HG03378 (cell line): ENCODE measurements at regions not wholly inside any gene's neighbourhood (a gene's known extent, or its start where the extent isn't known, plus 50 kb on each side); places are given as distances from the start of the nearest gene placed in this dataset.
"Not testable (repeated sequence)": the region's sequence is repeated elsewhere in the genome, so short reads cannot be mapped to it uniquely, and the experiment has no call there.

Source experiments
- ATAC-seq: cut with Tn5 transposase; IDR thresholded peaks from one replicate; pipeline ENCODE4 v1.9.1; 2021; ENCODE audit warnings: mild to moderate bottlenecking, moderate library complexity; ENCODE audit not compliant: unreplicated experiment

- ATAC-seq, result no peak
Measured at GRCh38 chr3:181917027-181917426, 205.3 kb downstream of the SOX2 start.

DNA sequence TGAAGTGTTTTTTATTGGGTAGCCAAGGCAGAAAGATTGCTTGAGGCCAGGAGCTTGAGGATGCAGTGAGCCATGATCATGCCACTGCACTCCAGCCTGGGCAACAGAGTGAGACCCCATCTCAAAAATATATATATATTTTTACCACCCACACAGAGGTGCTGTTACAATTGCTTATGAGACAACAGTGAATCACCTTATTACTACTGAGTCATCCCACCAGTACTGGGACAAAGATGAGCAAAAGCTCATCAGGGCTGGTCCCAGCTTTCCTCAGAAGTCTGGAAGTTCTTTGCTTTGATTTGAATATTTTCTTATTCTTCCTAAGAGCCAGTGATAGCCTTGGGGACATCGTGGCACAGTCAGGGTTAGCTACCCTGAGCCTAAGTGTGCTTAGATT lies 207.7 kb downstream of the SOX2 start:
- no peak for ATAC-seq

DNA sequence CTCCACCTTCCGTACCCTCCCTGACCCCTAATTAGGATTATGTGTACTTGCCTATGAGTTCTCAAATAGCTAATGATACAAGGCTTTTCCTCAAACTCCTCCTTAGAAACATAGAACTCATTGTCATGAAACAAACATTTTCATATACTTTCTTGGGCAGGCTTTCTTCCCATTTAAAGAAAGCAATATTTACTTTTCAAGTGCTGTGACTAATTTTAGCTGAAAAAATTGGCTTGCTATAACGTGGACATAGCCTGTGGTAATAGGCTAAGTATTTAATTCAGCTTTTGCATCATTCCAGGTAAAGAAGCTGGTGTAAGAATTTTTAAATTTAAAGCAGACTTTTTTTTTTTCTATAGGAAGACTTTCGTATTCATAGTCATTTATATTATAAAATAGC lies 208.7 kb downstream of the SOX2 start:
- no peak for ATAC-seq

DNA sequence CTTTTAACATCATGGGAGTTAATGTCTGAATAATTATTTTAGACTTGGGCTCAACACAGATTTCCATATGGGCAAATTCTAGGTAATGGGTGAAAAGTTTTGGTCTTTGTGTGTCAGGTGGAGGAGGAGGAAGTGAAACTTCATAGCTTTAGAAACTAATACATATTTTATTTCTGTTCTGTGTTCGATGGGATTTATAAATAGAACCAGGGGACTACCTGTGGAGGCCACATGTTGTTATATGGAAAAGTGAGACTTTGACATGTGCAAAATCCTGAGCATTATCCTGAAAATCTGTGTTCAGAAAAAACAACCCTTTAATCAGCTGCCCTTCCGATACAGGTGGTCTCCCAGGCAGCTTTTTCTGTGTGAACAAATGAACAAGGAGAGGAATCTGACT lies 209.5 kb downstream of the SOX2 start:
- peak; percentile 98 for ATAC-seq

DNA sequence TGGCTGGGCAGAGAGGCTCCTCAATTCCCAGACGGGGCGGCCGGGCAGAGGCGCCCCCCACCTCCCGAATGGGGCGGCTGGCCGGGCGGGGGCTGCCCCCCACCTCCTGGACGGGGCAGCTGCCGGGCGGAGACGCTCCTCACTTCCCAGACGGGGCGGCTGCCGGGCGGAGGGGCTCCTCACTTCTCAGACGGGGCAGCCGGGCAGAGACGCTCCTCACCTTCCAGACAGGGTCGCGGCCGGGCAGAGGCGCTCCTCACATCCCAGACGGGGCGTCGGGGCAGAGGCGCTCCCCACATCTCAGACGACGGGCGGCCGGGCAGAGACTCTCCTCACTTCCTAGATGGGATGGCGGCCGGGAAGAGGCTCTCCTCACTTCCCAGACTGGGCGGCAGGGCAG lies 214.1 kb downstream of the SOX2 start:
- ATAC-seq, result not testable (repeated sequence)

DNA sequence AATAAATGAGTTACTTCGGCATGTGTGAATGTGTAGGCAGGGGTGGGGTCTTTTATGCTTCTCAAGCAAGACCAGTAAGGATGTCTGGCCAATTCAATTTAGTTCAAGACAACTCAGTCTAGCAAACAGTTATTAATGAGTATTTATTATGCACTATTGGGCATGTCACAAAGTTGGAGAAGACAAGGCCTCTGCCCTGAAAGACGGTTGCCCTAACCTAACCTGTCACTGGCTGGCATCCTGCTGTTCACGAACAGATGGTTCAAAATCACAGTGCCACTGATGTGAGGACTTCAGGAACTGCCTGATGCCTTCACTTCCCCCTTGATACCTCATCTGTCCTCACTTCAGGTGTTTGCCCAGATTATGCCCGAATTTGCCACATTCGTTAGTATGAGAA lies 217.8 kb downstream of the SOX2 start:
- no peak for ATAC-seq

- ATAC-seq, result no peak
Measured at GRCh38 chr3:181930105-181930504, 218.4 kb downstream of the SOX2 start.

DNA sequence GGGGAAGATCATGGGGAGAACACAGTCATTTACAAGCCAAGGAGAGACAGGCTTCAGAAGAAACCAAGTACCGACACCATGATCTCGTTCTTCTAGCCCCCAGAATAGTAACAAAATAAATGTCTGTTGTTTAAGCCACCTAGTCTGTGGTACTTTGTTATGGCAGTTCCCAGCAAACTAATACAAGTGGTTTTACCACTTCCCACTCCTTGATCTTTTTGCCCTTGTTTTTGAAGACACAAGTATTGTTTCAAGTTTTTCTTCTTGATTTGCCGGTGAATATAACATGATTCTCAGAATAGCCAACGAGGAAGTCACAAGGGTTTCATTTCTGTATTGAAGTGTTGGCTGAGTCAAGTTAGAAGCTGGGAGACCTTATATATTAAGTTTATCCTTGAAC lies 220.3 kb downstream of the SOX2 start:
- peak; percentile 76 for ATAC-seq

DNA sequence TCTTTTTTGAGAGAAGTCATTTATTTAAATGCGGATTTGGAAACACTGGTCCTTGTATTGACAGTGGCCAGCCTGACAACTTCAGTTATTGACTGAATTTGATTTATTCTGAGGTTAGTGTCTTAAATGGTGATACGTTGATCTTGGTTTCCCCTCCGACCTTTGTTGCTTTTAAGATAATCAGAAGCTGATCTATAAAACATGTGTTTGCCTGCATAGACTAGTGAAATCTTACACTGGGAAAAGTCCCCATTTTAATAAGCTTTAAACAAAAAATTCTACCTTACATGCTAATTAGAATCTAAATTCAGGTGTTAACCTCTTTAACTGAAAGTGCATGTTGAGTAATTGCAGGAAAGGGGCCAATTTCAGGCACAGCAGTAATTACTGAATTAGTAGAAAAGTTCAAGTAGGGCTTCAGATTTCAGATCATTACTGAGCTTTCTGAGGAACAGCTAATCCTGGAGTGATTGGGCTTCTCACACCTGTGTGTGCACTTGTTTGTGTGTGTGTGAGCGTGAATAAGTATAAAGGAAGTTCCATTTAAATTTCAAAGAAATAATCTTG lies 221.4 kb downstream of the SOX2 start:
- ATAC-seq, result no peak

GRCh38 chr3:181935915-181936314 lies 224.2 kb downstream of the SOX2 start:
- ATAC-seq, result no peak

DNA sequence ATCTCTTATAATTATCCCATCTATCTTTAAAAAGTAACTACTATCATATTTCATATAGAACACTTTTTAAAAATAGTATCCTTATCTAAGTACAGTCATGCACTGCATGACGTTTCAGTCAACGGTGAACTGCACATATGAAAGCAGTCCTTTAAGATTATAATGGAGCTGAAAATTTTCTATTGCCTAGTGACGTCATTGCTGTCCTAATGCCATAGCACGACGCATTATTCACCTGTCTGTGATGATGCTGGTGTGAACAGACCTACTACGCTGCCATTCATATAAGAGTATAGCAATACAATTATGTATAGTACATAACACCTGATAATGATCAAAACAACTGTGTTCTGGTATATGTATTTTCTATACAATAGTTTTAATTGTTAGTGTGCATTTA lies 225.0 kb downstream of the SOX2 start:
- no peak for ATAC-seq

DNA sequence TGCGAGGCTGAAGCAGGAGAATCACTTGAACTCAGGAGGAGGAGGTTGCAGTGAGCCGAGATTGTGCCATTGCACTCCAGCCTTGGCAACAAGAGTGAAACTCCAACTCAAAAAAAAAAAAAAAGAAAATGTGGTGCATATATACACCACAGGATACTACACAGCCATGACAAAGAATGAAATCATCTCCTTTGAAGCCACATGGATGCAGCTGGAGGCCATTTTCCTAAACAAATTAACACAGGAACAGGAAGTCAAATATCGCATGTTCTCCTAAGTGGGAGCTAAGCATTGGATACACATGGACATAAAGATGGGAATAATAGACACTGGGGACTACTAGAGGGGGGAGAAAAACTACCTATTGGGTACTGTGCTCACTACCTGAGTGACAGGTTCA lies 226.9 kb downstream of the SOX2 start:
- not testable (repeated sequence) for ATAC-seq

DNA sequence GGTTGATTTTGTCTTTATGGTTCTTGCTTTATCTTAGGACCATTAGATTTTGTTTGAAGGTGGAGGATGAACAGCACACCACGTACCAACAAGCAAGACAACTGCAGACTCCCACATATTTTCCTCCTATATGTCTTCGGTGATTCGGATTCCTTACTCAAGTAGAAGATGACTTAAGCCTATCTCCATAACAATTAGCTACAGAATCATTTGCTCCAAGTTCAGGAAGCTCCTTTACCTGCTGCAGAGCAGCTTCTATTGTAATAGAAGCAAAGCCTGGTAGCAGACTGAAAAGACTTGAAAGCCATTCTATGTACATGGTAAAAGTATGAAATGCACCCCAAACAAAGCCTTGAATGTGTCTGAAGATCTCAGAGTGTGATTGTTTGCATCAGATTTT lies 229.0 kb downstream of the SOX2 start:
- no peak for ATAC-seq

DNA sequence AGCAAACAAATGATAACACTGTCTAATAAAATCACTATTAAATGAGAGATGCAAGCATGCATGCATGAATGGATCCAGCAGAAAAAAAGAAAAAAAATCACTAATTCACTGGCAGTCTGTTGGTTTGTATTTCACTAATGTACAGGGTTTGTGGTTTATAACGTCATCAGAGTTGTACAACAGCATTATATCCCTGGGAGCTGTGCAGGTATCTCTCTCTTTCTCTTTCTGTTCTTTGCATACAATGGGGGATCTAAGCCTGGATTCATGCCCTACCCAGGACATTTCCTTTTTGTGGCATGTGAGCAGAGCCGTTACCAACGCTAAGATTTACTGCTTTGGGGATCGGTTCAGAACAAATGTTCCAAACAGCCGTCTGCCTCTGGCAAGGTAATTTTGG lies 229.5 kb downstream of the SOX2 start:
- peak; percentile 82 for ATAC-seq

GRCh38 chr3:181943285-181943684 lies 231.6 kb downstream of the SOX2 start:
- no peak for ATAC-seq

GRCh38 chr3:181947606-181948005 lies 235.9 kb downstream of the SOX2 start:
- ATAC-seq, result no peak

DNA sequence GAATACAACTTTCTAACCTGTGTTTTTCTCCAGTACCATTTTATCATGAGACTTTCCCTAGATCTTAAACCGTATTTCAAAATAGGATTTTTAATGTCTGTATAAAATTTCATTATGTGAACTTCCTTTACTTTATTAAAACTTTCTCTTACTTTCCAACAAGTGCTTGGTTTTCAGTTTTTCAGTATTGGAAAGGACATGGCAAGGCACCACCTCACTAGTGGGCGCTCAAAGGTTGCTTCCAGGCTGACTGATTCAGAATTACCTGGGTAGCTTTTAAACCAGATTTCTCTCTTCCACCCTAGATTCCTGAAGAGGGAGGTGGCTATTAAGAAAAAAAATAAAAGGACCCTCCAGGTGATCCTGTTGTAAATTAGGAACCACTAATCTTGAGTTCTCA lies 236.6 kb downstream of the SOX2 start:
- ATAC-seq, result no peak

GRCh38 chr3:181952221-181952620 lies 240.5 kb downstream of the SOX2 start:
- no peak for ATAC-seq

- ATAC-seq, result no peak
Measured at GRCh38 chr3:181952929-181953328, 241.2 kb downstream of the SOX2 start.

DNA sequence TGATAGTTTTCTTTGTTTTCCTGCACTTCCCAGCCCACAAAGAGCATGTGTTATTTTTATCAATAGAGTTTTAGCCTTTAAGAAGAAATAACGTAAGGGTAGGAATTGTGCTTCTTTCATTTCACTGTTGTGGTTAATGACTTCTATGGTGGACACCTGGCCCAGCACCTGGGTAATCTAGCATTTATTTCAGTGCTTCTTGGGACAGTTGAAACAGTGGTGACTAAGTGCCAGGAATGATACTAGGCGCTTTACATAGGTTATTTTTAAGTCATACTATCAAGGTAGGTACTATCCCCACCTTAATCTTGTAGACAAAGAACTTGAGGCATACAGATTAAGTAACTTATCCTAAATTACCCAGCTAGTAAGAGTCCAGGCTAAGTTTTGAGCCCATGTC lies 243.8 kb downstream of the SOX2 start:
- ATAC-seq, result no peak

- no peak for ATAC-seq
Measured at GRCh38 chr3:181956122-181956521, 244.4 kb downstream of the SOX2 start.

- no peak for ATAC-seq
Measured at GRCh38 chr3:181966393-181966792, 254.7 kb downstream of the SOX2 start.

DNA sequence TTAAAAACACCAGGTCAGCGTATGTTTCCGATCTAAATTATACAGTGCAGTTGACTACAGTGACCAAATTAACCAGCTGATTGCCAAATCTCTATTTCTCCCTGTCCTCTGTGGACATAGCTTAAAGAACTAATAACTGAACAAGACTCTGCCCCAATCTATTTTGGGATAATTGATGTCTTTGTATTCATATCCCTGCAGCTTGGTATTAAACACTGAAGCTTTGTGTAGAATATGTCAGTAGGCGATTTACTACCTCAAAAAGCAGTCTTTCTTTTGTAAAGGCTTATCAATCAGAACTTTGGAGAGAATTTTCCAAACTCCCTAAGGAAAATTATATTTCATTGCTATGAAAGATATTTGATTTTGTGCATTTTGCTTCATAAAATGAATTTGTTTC lies 258.2 kb downstream of the SOX2 start:
- ATAC-seq, result no peak

- ATAC-seq, result no peak
Measured at GRCh38 chr3:181971424-181971823, 259.7 kb downstream of the SOX2 start.
